PC-3 (cell line): ENCODE measurements at regions not wholly inside any gene's neighbourhood (a gene's known extent, or its start where the extent isn't known, plus 50 kb on each side); places are given as distances from the start of the nearest gene placed in this dataset.

Source experiments
- ATAC-seq: fragments of 200-7000 bp; cut with Tn5 transposase; 2 replicates; pipeline ENCODE4 v1.9.1; 2020; ENCODE audit warnings: mild to moderate bottlenecking, moderate library complexity
- BruUV-seq: library from RNA; stranded (reverse); fragments of 400-500 nt; replicated peaks from 2 replicates; lab custom pipeline; 2021; lab: Mats Ljungman, UMichigan
- CTCF ChIA-PET: fragments of 300-600 bp; sonication (Branson Sonifier 250); formaldehyde crosslinking; loops from one replicate; lab custom pipeline; 2022; ENCODE audit warnings: antibody characterized with exemption; lab: Charles Lee
- POLR2A ChIA-PET: fragments of 300-600 bp; sonication (Branson Sonifier 250); formaldehyde crosslinking; loops from one replicate; lab custom pipeline; 2022; ENCODE audit warnings: antibody characterized with exemption; ENCODE audit not compliant: unreplicated experiment; lab: Charles Lee
- DNase-seq: peaks from one replicate; pipeline ENCODE4 v3.0.0-alpha.2; 2015
- H2AFZ ChIP-seq: fragments of 300-600 bp; sonication (generic); 2 replicates; pipeline ENCODE4 v1.6.0; 2016; ENCODE audit warnings: antibody characterized with exemption, low read length
- H3F3A ChIP-seq: fragments of 300-600 bp; sonication (generic); one replicate; pipeline ENCODE4 v1.6.0; 2017; ENCODE audit warnings: antibody characterized with exemption, low read length, control low read depth, mild to moderate bottlenecking; ENCODE audit not compliant: unreplicated experiment
- H3K27ac ChIP-seq: fragments of 300-600 bp; sonication (generic); 2 replicates; pipeline ENCODE4 v1.5.1; 2016; ENCODE audit warnings: mild to moderate bottlenecking, low read length
- H3K27me3 ChIP-seq: fragments of 300-600 bp; sonication (generic); 2 replicates; pipeline ENCODE4 v1.6.1; 2016; ENCODE audit warnings: low read length, mixed read lengths
- H3K36me3 ChIP-seq: fragments of 300-600 bp; sonication (generic); 2 replicates; pipeline ENCODE4 v1.6.1; 2016; ENCODE audit warnings: low read depth, mixed run types, low read length, mixed read lengths
- H3K4me1 ChIP-seq: fragments of 300-600 bp; sonication (generic); 2 replicates; pipeline ENCODE4 v1.5.1; 2016; ENCODE audit warnings: low read length; ENCODE audit not compliant: insufficient read depth
- H3K4me2 ChIP-seq: fragments of 300-600 bp; sonication (generic); 2 replicates; pipeline ENCODE4 v1.6.0; 2016; ENCODE audit warnings: low read length
- H3K4me3 ChIP-seq: fragments of 300-600 bp; sonication (generic); 2 replicates; pipeline ENCODE4 v1.5.1; 2016; ENCODE audit warnings: mild to moderate bottlenecking, low read length, mixed read lengths
- H3K79me2 ChIP-seq: fragments of 300-600 bp; sonication (generic); 2 replicates; pipeline ENCODE4 v1.6.1; 2017; ENCODE audit warnings: low read length, mixed read lengths
- H3K9ac ChIP-seq: fragments of 300-600 bp; sonication (generic); 2 replicates; pipeline ENCODE4 v1.6.0; 2016; ENCODE audit warnings: mild to moderate bottlenecking, low read length
- H3K9me2 ChIP-seq: fragments of 300-600 bp; sonication (generic); replicated peaks from 2 replicates; pipeline ENCODE4 v1.6.1; 2016; ENCODE audit warnings: mixed run types, low read length, mixed read lengths
- H3K9me3 ChIP-seq: fragments of 300-600 bp; sonication (generic); 2 replicates; pipeline ENCODE4 v1.6.1; 2016; ENCODE audit warnings: low read length, mixed read lengths
- H4K20me1 ChIP-seq: fragments of 300-600 bp; sonication (generic); 2 replicates; pipeline ENCODE4 v1.6.1; 2016; ENCODE audit warnings: low read length, mixed read lengths
- CTCF ChIP-seq: fragments of 300-600 bp; sonication (generic); conservative IDR thresholded peaks from 2 replicates; pipeline ENCODE4 v1.5.1; 2017; ENCODE audit warnings: antibody characterized with exemption, low read depth, mild to moderate bottlenecking, low read length
- EZH2 ChIP-seq: fragments of 300-600 bp; sonication (generic); IDR thresholded peaks from one replicate; pipeline ENCODE4 v1.6.1; 2017; ENCODE audit warnings: antibody characterized with exemption, mild to moderate bottlenecking, low read length; ENCODE audit not compliant: unreplicated experiment
- EZH2phosphoT487 ChIP-seq: fragments of 300-600 bp; sonication (generic); IDR thresholded peaks from 2 replicates; pipeline ENCODE4 v1.6.1; 2018; ENCODE audit warnings: mild to moderate bottlenecking, antibody characterized with exemption, low read length, borderline replicate concordance
- intact Hi-C: fragments of 100-400 bp; cut with micrococcal nuclease; formaldehyde crosslinking; loops from 2 replicates; pipeline ENCODE4 v1.9.0; 2023

DNA sequence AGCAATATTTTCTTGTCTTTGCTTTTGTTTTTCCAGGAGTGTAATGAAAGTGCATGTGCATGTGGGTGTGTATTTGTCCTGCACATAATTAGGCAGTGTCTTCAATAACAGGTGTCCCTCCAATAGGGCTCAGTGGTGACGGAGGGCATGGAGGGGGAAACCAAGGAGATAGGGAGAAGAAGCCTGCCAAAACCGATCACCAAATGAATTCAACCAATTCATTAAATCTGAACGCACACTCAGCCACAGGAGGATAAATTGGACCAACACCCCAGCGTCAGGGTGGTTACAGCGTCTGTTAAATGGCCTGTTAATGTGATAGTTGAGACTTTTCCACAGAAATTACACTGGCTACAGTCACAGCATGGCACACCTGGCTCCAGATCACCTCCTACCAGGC lies 527.6 kb downstream of the CD83 start:
- Histone ChIP-seq H4K20me1 (no peaks in the 10 kb centered on the region), H3K27me3 (no peaks in the 10 kb centered on the region), H3K9me2 (no peaks in the 10 kb centered on the region), H3K36me3 (no peaks in the 10 kb centered on the region), H3K4me3 (no peak overlapping the region), H3F3A (no peaks in the 10 kb centered on the region), H3K79me2 (no peaks in the 10 kb centered on the region), H3K9me3 (no peaks in the 10 kb centered on the region), H2AFZ (no peak overlapping the region), H3K9ac (no peak overlapping the region), H3K4me1 (0 out of 2 replicates have a peak, but pooled peaks cover under 1% of the 10 kb centered on the region), H3K27ac (no peak overlapping the region), H3K4me2 (no peak overlapping the region)
- BruUV-seq, result no TSS peak
- CTCF ChIA-PET, result no interaction called here
- POLR2A ChIA-PET, result no interaction called here
- ATAC-seq (no peak), DNase-seq (no peak)
- intact Hi-C loops, result no loop called here
- TF ChIP-seq EZH2 (no peak), EZH2phosphoT487 (no peak), CTCF (no peak)

- Histone ChIP-seq H3K9me3 (no peaks in the 10 kb centered on the region), H3K9me2 (no peaks in the 10 kb centered on the region), H3K4me1 (no peaks in the 10 kb centered on the region), H3K9ac (no peak overlapping the region), H3K36me3 (no peaks in the 10 kb centered on the region), H3K79me2 (no peaks in the 10 kb centered on the region), H3K4me2 (no peak overlapping the region), H4K20me1 (no peaks in the 10 kb centered on the region), H3K27me3 (no peaks in the 10 kb centered on the region), H3K4me3 (no peak overlapping the region), H3F3A (no peaks in the 10 kb centered on the region), H2AFZ (no peak overlapping the region), H3K27ac (no peak overlapping the region)
- CTCF ChIA-PET, result no interaction called here
- no TSS peak for BruUV-seq
- TF ChIP-seq EZH2 (no peak), CTCF (no peak)
- intact Hi-C loops, result no loop called here
- no peak for DNase-seq
- POLR2A ChIA-PET, result interaction anchor here (0.6 kb wide), 1 partner anchor 192 kb away, joined by 7 read pairs; no protein-coding TSS in a partner anchor
- ATAC-seq, result no peak
Observed at GRCh38 chr6:14645841-14646240, 528.3 kb downstream of the CD83 start.

- no peaks in the 10 kb centered on the region for H3K9me2 ChIP-seq
- H3K9ac ChIP-seq, result no peak overlapping the region
- BruUV-seq, result no TSS peak
- H4K20me1 ChIP-seq, result no peaks in the 10 kb centered on the region
- no peak for TF ChIP-seq CTCF
- no peak for TF ChIP-seq EZH2phosphoT487
- no peak for TF ChIP-seq EZH2
- H3K9me3 ChIP-seq, result no peaks in the 10 kb centered on the region
- H3K4me2 ChIP-seq, result no peak overlapping the region
- H3K79me2 ChIP-seq, result no peaks in the 10 kb centered on the region
- no peak overlapping the region for H3K4me3 ChIP-seq
- no peaks in the 10 kb centered on the region for H3K27me3 ChIP-seq
- ATAC-seq, result no peak
- no peaks in the 10 kb centered on the region for H3K4me1 ChIP-seq
- intact Hi-C loops, result no loop called here
- H3K36me3 ChIP-seq, result no peaks in the 10 kb centered on the region
- H3K27ac ChIP-seq, result no peak overlapping the region
- CTCF ChIA-PET, result no interaction called here
- no peak overlapping the region for H2AFZ ChIP-seq
- POLR2A ChIA-PET, result interaction anchor here (0.6 kb wide), 1 partner anchor 191 kb away, joined by 7 read pairs; no protein-coding TSS in a partner anchor
- DNase-seq, result no peak
- no peaks in the 10 kb centered on the region for H3F3A ChIP-seq
Observed at GRCh38 chr6:14646371-14646770, 528.8 kb downstream of the CD83 start.
